ENCODE measurements at regions not wholly inside any gene's neighbourhood (a gene's known extent, or its start where the extent isn't known, plus 50 kb on each side); places are given as distances from the start of the nearest gene placed in this dataset.

DNA sequence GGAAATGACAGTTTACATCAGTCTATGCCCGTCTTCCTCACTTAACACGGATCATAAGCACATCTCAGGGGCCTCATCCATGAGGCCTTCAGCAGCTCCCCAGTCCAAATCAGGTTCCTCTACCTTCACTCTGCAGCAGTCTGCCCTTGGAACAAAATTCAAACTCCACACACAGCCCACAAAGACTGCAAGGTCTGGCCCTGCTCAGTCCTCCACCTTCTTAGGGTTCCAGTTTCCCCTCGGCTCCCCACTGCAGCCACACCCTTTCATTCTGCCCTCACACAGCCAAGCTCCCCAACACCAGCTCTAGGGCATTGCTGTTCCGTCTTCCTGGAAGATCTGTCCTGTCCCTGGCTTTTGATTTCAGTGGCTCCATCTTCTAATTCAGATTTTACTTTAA, 95.2 kb upstream of the IQSEC1 start:
- TF ChIP-seq, protein P1, sequence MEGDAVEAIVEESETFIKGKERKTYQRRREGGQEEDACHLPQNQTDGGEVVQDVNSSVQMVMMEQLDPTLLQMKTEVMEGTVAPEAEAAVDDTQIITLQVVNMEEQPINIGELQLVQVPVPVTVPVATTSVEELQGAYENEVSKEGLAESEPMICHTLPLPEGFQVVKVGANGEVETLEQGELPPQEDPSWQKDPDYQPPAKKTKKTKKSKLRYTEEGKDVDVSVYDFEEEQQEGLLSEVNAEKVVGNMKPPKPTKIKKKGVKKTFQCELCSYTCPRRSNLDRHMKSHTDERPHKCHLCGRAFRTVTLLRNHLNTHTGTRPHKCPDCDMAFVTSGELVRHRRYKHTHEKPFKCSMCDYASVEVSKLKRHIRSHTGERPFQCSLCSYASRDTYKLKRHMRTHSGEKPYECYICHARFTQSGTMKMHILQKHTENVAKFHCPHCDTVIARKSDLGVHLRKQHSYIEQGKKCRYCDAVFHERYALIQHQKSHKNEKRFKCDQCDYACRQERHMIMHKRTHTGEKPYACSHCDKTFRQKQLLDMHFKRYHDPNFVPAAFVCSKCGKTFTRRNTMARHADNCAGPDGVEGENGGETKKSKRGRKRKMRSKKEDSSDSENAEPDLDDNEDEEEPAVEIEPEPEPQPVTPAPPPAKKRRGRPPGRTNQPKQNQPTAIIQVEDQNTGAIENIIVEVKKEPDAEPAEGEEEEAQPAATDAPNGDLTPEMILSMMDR (IDR thresholded peaks at IDR 0.05; ENCODE audit: insufficient read depth, low read length, poor library complexity, severe bottlenecking) = no peak
- TF ChIP-seq EZH2phosphoT487 (conservative IDR thresholded peaks at IDR 0.05; ENCODE audit: low read length) = no peak

Data from SU-DHL-6 (cell line).